Effector CD4-positive, alpha-beta T cell (primary cell): ENCODE measurements at regions not wholly inside any gene's neighbourhood (a gene's known extent, or its start where the extent isn't known, plus 50 kb on each side); places are given as distances from the start of the nearest gene placed in this dataset.

Source experiments
- DNase-seq: peaks from one replicate; pipeline ENCODE4 v3.0.0-alpha.2; 2020

GRCh38 chr14:98826618-98827017 lies 445.4 kb downstream of the BCL11B start:
- DNase-seq, result no peak

GRCh38 chr14:98834119-98834518 lies 437.9 kb downstream of the BCL11B start:
- no peak for DNase-seq

- no peak for DNase-seq
Measured at GRCh38 chr14:98835051-98835824, 436.8 kb downstream of the BCL11B start.

- no peak for DNase-seq
Measured at GRCh38 chr14:98835825-98836100, 436.2 kb downstream of the BCL11B start.

GRCh38 chr14:98840091-98840490 lies 431.9 kb downstream of the BCL11B start:
- DNase-seq, result no peak

- DNase-seq, result no peak
Measured at GRCh38 chr14:98840511-98840910, 431.5 kb downstream of the BCL11B start.

GRCh38 chr14:98844456-98844855 lies 427.5 kb downstream of the BCL11B start:
- DNase-seq, result no peak

- no peak for DNase-seq
Measured at GRCh38 chr14:98847521-98848468, 424.2 kb downstream of the BCL11B start.

GRCh38 chr14:98853063-98853729 lies 418.8 kb downstream of the BCL11B start:
- DNase-seq, result no peak

- no peak for DNase-seq
Measured at GRCh38 chr14:98855926-98856715, 415.9 kb downstream of the BCL11B start.

- DNase-seq, result no peak
Measured at GRCh38 chr14:98858158-98858557, 413.8 kb downstream of the BCL11B start.

- no peak for DNase-seq
Measured at GRCh38 chr14:98858561-98858960, 413.4 kb downstream of the BCL11B start.

GRCh38 chr14:98859301-98859700 lies 412.7 kb downstream of the BCL11B start:
- DNase-seq, result no peak

- no peak for DNase-seq
Measured at GRCh38 chr14:98864211-98864610, 407.8 kb downstream of the BCL11B start.

GRCh38 chr14:98867146-98867545 lies 404.9 kb downstream of the BCL11B start:
- no peak for DNase-seq

- DNase-seq, result no peak
Measured at GRCh38 chr14:98867726-98868125, 404.3 kb downstream of the BCL11B start.

- no peak for DNase-seq
Measured at GRCh38 chr14:98868866-98869265, 403.1 kb downstream of the BCL11B start.

- no peak for DNase-seq
Measured at GRCh38 chr14:98871796-98872195, 400.2 kb downstream of the BCL11B start.

- no peak for DNase-seq
Measured at GRCh38 chr14:98877065-98877464, 394.9 kb downstream of the BCL11B start.

- DNase-seq, result no peak
Measured at GRCh38 chr14:98878282-98878681, 393.7 kb downstream of the BCL11B start.

- DNase-seq, result no peak
Measured at GRCh38 chr14:98886982-98887381, 385.0 kb downstream of the BCL11B start.

- DNase-seq, result no peak
Measured at GRCh38 chr14:98888281-98888680, 383.7 kb downstream of the BCL11B start.
